ENCODE measurements at regions not wholly inside any gene's neighbourhood (a gene's known extent, or its start where the extent isn't known, plus 50 kb on each side); places are given as distances from the start of the nearest gene placed in this dataset.

DNA sequence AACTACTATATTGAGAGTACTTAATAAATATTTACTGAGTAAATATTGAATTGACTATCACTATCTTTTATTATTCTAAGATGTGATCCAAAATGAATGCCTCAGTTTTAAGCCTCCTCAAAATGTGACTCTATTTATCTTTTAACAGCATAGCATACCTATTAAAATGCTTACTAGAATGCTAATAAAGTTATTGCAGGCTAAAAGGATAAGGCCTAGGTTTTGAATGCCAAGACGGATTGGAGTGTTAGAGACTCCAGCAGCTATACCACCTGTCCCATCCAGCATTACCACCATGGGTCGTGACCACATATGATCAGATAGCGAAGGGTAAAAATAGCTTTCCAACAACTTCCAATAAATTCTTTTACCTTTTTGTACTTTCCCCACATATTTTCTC, 64.7 kb upstream of the MYRIP start:
- Mint-ChIP-seq H3K4me3 (ENCODE audit: unreplicated experiment) (no peak overlapping the region), H3K9me3 (ENCODE audit: unreplicated experiment) (peaks cover 8% of the 10 kb centered on the region), H3K27me3 (ENCODE audit: unreplicated experiment) (no peaks in the 10 kb centered on the region), H3K27ac (ENCODE audit: unreplicated experiment) (no peak overlapping the region), H3K4me1 (ENCODE audit: unreplicated experiment) (no peaks in the 10 kb centered on the region), H3K36me3 (ENCODE audit: unreplicated experiment) (no peaks in the 10 kb centered on the region)
- TF ChIP-seq, protein P1, sequence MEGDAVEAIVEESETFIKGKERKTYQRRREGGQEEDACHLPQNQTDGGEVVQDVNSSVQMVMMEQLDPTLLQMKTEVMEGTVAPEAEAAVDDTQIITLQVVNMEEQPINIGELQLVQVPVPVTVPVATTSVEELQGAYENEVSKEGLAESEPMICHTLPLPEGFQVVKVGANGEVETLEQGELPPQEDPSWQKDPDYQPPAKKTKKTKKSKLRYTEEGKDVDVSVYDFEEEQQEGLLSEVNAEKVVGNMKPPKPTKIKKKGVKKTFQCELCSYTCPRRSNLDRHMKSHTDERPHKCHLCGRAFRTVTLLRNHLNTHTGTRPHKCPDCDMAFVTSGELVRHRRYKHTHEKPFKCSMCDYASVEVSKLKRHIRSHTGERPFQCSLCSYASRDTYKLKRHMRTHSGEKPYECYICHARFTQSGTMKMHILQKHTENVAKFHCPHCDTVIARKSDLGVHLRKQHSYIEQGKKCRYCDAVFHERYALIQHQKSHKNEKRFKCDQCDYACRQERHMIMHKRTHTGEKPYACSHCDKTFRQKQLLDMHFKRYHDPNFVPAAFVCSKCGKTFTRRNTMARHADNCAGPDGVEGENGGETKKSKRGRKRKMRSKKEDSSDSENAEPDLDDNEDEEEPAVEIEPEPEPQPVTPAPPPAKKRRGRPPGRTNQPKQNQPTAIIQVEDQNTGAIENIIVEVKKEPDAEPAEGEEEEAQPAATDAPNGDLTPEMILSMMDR (IDR thresholded peaks at IDR 0.05): no peak
- no peak for DNase-seq (ENCODE audit: extremely low spot score, unreplicated experiment)

- H3K9me3 Mint-ChIP-seq (ENCODE audit: unreplicated experiment): peaks cover 4% of the 10 kb centered on the region
Observed at GRCh38 chr3:39748002-39748401, 61.4 kb upstream of the MYRIP start.

DNA sequence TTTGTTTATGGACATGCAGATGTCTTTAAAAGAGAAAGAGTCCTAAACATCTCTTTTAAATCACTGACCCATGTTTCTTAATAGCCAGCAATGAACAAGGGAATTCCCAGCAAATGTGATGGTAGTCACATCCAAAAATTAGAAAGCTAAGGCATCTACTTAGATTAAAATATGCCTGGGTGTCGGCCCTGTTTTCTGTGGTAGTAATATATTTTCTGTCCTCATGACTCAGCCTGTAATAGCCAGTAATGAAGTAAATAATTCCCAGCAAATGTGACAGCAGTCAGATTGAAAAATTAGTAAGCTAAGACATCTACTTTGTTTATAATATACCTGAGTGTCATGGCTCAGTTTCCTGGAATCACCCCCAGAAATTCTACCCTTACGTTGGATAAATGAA, 60.6 kb upstream of the MYRIP start:
- TF ChIP-seq, protein P1 (IDR thresholded peaks at IDR 0.05): no peak
- Mint-ChIP-seq H3K27ac (ENCODE audit: unreplicated experiment) (no peak overlapping the region), H3K9me3 (ENCODE audit: unreplicated experiment) (peaks cover 4% of the 10 kb centered on the region), H3K4me1 (ENCODE audit: unreplicated experiment) (no peaks in the 10 kb centered on the region), H3K4me3 (ENCODE audit: unreplicated experiment) (no peak overlapping the region), H3K36me3 (ENCODE audit: unreplicated experiment) (no peaks in the 10 kb centered on the region), H3K27me3 (ENCODE audit: unreplicated experiment) (no peaks in the 10 kb centered on the region)
- no peak for DNase-seq (ENCODE audit: extremely low spot score, unreplicated experiment)

More at GRCh38 chr3:39748002-39748401, 61.4 kb upstream of the MYRIP start:
- Mint-ChIP-seq H3K27ac (ENCODE audit: unreplicated experiment) (no peak overlapping the region), H3K36me3 (ENCODE audit: unreplicated experiment) (no peaks in the 10 kb centered on the region), H3K4me1 (ENCODE audit: unreplicated experiment) (no peaks in the 10 kb centered on the region), H3K4me3 (ENCODE audit: unreplicated experiment) (no peak overlapping the region), H3K27me3 (ENCODE audit: unreplicated experiment) (no peaks in the 10 kb centered on the region)
- TF ChIP-seq, protein P1 (IDR thresholded peaks at IDR 0.05): no peak
- DNase-seq (ENCODE audit: extremely low spot score, unreplicated experiment): no peak

DNA sequence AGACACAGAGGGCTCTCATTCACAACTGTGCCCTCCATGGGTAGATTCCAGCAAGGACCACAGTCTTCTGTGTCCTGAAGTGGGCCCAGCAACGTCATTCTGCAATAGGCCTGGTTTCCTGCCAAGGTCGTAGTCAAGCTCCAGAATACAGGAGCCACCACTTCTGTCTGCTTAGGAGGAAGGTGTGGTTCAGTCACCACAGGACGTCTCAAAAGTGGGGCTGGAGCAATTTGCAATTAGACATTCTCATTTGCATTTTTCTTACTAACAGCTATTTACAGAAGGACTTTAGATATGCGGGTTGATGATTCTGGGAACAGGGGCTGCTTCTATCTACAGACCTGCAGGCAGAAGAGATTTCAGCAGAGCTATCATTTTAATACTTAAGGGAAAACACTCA, 58.7 kb upstream of the MYRIP start:
- Mint-ChIP-seq H3K4me3 (ENCODE audit: unreplicated experiment) (no peak overlapping the region), H3K9me3 (ENCODE audit: unreplicated experiment) (peaks cover 4% of the 10 kb centered on the region), H3K27ac (ENCODE audit: unreplicated experiment) (no peak overlapping the region), H3K4me1 (ENCODE audit: unreplicated experiment) (no peaks in the 10 kb centered on the region), H3K36me3 (ENCODE audit: unreplicated experiment) (no peaks in the 10 kb centered on the region), H3K27me3 (ENCODE audit: unreplicated experiment) (no peaks in the 10 kb centered on the region)
- TF ChIP-seq, protein P1 (IDR thresholded peaks at IDR 0.05): no peak
- no peak for DNase-seq (ENCODE audit: extremely low spot score, unreplicated experiment)

DNA sequence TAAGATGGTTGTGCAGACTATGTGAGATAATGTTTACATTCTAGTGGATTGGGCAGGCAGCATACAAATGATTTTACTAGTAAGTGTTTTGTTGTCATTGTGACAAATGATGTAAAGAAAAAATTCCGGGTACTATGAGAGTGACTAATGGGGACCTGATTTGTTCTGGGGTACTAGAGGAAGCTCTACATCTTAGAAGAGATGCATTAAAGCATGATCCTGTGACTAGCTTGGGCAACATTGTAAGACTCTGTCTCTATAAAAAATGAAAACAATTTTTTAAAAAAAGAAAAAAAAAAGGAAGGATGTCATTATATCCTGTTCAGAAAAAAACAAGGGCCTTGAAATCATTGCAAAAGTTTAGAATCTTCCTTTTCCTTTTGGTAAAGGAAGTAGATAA, 58.1 kb upstream of the MYRIP start:
- Mint-ChIP-seq H3K9me3 (ENCODE audit: unreplicated experiment) (peaks cover 4% of the 10 kb centered on the region), H3K27me3 (ENCODE audit: unreplicated experiment) (no peaks in the 10 kb centered on the region), H3K27ac (ENCODE audit: unreplicated experiment) (no peak overlapping the region), H3K4me1 (ENCODE audit: unreplicated experiment) (no peaks in the 10 kb centered on the region), H3K4me3 (ENCODE audit: unreplicated experiment) (no peak overlapping the region), H3K36me3 (ENCODE audit: unreplicated experiment) (no peaks in the 10 kb centered on the region)
- TF ChIP-seq, protein P1 (IDR thresholded peaks at IDR 0.05): no peak
- DNase-seq (ENCODE audit: extremely low spot score, unreplicated experiment): no peak
